ENCODE measurements at regions not wholly inside any gene's neighbourhood (a gene's known extent, or its start where the extent isn't known, plus 50 kb on each side); places are given as distances from the start of the nearest gene placed in this dataset.

GRCh38 chr16:5616841-5617240 lies 519.2 kb upstream of the EEF2KMT start:
- no peak for TF ChIP-seq YY1 (IDR thresholded peaks at IDR 0.05; ENCODE audit: insufficient read depth, insufficient read length)
- TF ChIP-seq SUZ12 (IDR thresholded peaks at IDR 0.05; ENCODE audit: extremely low read depth, insufficient read depth, insufficient read length), result no peak
- TF ChIP-seq ZNF274 (IDR thresholded peaks at IDR 0.05; ENCODE audit: low read depth, low read length), result no peak
